Sigmoid colon (tissue), 3 donors: ENCODE measurements at regions not wholly inside any gene's neighbourhood (a gene's known extent, or its start where the extent isn't known, plus 50 kb on each side); places are given as distances from the start of the nearest gene placed in this dataset.

Source experiments
- POLR2A ChIP-seq, 2 donors: fragments of 450-650 bp; IDR thresholded peaks; one replicate each; pipeline ENCODE4 v1.6.1; 2016; ENCODE audit warnings: antibody characterized with exemption in 2 of 2, mild to moderate bottlenecking in 2 of 2, moderate library complexity in 2 of 2
- TF ChIP-seq, protein P1 (sequence below), 4 experiments: fragments of 450-650 bp in 3 of 4; fragments of 200-600 bp in 1 of 4; IDR thresholded peaks; one replicate each; pipeline ENCODE4 v1.5.1; 2016 to 2019; ENCODE audit warnings: antibody characterized with exemption in 4 of 4, mild to moderate bottlenecking in 3 of 4, moderate library complexity in 2 of 4

DNA sequence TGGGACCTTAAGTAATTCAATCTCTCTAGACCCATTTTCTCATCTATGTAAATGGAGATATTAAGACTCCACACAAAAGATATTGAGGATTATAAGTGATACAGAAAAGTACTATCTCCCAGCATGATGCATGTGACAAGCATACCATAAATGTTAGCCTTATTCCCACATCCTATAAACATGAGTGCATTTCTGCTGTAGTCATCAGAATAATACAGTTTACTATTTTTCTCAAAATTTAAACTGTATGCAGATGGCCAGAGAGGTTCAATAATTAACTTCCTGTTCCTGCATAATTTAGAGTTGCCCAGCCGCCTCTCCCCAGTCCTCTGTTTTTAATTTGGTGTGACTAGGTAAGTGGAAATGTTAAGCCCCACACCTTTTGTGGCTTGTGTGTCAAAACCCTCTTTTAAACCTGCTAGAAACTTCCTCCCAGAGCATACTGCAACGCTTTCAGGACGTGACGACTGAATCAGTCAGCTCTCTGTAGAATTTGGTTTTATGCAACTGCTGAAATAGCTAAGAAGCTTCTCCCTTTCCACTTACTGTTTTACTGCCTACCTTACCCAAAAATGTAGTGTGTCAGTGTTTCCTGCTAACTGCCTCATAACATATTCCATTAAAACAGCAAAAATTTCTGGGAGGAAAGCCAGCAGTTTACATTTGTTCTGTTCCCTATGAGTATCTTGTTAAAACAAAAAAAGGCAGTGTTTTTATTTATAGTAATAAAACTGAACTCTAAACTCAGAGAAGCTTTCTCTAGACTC, 1037.9 kb downstream of the EPHA3 start:
- TF ChIP-seq, protein P1, sequence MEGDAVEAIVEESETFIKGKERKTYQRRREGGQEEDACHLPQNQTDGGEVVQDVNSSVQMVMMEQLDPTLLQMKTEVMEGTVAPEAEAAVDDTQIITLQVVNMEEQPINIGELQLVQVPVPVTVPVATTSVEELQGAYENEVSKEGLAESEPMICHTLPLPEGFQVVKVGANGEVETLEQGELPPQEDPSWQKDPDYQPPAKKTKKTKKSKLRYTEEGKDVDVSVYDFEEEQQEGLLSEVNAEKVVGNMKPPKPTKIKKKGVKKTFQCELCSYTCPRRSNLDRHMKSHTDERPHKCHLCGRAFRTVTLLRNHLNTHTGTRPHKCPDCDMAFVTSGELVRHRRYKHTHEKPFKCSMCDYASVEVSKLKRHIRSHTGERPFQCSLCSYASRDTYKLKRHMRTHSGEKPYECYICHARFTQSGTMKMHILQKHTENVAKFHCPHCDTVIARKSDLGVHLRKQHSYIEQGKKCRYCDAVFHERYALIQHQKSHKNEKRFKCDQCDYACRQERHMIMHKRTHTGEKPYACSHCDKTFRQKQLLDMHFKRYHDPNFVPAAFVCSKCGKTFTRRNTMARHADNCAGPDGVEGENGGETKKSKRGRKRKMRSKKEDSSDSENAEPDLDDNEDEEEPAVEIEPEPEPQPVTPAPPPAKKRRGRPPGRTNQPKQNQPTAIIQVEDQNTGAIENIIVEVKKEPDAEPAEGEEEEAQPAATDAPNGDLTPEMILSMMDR (IDR thresholded peaks at IDR 0.05), result no peak
- no peak for TF ChIP-seq POLR2A (IDR thresholded peaks at IDR 0.05)
